ENCODE measurements at regions not wholly inside any gene's neighbourhood (a gene's known extent, or its start where the extent isn't known, plus 50 kb on each side); places are given as distances from the start of the nearest gene placed in this dataset.

DNA sequence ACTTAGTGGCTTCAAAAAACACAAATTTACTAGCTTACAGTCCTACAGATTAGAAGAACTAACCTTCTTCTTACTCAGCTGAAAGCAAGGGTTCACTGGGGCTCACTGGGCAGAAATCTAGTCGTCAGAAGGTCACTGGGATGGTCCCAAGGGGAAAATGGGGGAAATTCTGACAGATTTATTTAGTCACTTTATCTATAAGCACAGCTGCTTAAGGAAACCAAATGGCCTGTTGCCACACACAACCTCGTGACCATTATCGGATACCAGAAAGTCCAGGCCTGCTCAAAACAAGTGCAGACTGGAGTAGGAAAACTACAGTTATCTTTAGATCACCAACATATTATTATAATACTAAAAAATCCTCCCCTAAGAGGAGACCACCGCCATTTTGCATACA lies 374.6 kb upstream of the ASIC2 start:
- Histone ChIP-seq H3K9ac (ENCODE audit: insufficient read depth, low read depth, low read length) (no peak overlapping the region), H3K36me3 (replicated peaks in 1 of 2; ENCODE audit: control insufficient read depth in 1 of 2, insufficient read depth in 2 of 2, low read length in 2 of 2) (no peaks in the 10 kb centered on the region), H3K27ac (ENCODE audit: extremely low read length, insufficient read depth, low read length) (no peak overlapping the region), H4K20me1 (ENCODE audit: insufficient read depth, low read length) (no peaks in the 10 kb centered on the region), H3K9me3 (ENCODE audit: low read length) (no peaks in the 10 kb centered on the region), H2AFZ (ENCODE audit: low read length) (no peak overlapping the region), H3K4me2 (ENCODE audit: low read depth, low read length) (no peak overlapping the region), H3K79me2 (ENCODE audit: insufficient read depth, low read length) (no peaks in the 10 kb centered on the region), H3K4me1 (ENCODE audit: insufficient read depth, low read length) (no peaks in the 10 kb centered on the region), H3K4me3 (replicated peaks in 1 of 3; ENCODE audit: insufficient read depth in 1 of 3, low read depth in 2 of 3, low read length in 3 of 3) (no peak overlapping the region), H3K27me3 (ENCODE audit: control insufficient read depth in 1 of 2, insufficient read depth in 2 of 2, low read length in 2 of 2) (no peaks in the 10 kb centered on the region)
- TF ChIP-seq NCOR1 (IDR thresholded peaks at IDR 0.05; ENCODE audit: borderline replicate concordance, low read length) (no peak), PHF5A (CRISPR knock-in tag; IDR thresholded peaks at IDR 0.05; ENCODE audit: low read depth, unreplicated experiment) (no peak), ZFAT (CRISPR knock-in tag; conservative IDR thresholded peaks at IDR 0.05) (no peak)
- intact Hi-C loops (cut with micrococcal nuclease; ENCODE audit: unreplicated experiment) (no loop called here), in situ Hi-C loops (cut with HindIII; ENCODE audit: extremely low pct_ligation_motif_present, low pct_unique_long_range_greater_than_20kb) (no loop called here)
- CTCF ChIA-PET (ENCODE audit: low intra/inter-chr PET ratio, low total read pairs): no interaction called here
- ATAC-seq (no peak), DNase-seq (ENCODE audit: low spot score) (no peak), FAIRE-seq (no peak)
- 28% methylated on average over 4 of the region's 4 CpGs for WGBS (ENCODE audit: low lambda C conversion rate)
- no TSS peak for BruUV-seq (replicated peaks)
- POLR2A ChIA-PET: no interaction called here

DNA sequence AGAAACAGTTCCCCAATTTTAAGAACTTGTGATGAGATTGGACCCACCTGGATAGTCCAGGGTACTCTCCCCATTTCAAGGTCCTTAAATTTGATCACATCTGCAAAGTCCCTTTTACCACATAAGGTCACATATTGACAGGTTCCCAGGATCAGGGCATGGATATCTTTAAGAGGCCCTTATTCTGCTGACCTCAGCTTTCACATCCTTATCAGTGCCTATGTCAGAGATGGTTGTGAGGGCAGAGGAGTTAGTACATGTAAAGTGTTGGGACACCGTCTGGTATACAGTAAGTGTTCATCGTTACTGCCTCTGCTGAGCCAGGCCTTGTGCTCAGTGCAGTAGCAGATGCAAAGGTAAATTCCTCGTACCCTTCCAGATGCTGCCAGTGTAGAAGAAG lies 375.4 kb upstream of the ASIC2 start:
- FAIRE-seq (no peak), DNase-seq (ENCODE audit: low spot score) (no peak), ATAC-seq (no peak)
- in situ Hi-C loops (cut with HindIII; ENCODE audit: extremely low pct_ligation_motif_present, low pct_unique_long_range_greater_than_20kb): no loop called here
- no peaks in the 10 kb centered on the region for H3K79me2 ChIP-seq (ENCODE audit: insufficient read depth, low read length)
- H3K4me2 ChIP-seq (ENCODE audit: low read depth, low read length): no peak overlapping the region
- peak; percentile 60 to 76 for TF ChIP-seq MAFK (conservative IDR thresholded peaks at IDR 0.05 in 1 of 2, IDR thresholded peaks at IDR 0.05 in 1 of 2; ENCODE audit: low read length in 2 of 2)
- no peak for TF ChIP-seq SYNCRIP (IDR thresholded peaks at IDR 0.05; ENCODE audit: insufficient read depth, low read depth, low read length)
- peak; percentile 56 for TF ChIP-seq MAFF (IDR thresholded peaks at IDR 0.05; ENCODE audit: low read depth, low read length)
- TF ChIP-seq, protein P1, sequence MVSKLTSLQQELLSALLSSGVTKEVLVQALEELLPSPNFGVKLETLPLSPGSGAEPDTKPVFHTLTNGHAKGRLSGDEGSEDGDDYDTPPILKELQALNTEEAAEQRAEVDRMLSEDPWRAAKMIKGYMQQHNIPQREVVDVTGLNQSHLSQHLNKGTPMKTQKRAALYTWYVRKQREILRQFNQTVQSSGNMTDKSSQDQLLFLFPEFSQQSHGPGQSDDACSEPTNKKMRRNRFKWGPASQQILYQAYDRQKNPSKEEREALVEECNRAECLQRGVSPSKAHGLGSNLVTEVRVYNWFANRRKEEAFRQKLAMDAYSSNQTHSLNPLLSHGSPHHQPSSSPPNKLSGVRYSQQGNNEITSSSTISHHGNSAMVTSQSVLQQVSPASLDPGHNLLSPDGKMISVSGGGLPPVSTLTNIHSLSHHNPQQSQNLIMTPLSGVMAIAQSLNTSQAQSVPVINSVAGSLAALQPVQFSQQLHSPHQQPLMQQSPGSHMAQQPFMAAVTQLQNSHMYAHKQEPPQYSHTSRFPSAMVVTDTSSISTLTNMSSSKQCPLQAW (CRISPR knock-in tag; IDR thresholded peaks at IDR 0.05): no peak
- no peak for TF ChIP-seq MAZ (IDR thresholded peaks at IDR 0.05; ENCODE audit: borderline replicate concordance, low read depth, low read length)
- TF ChIP-seq MAZ (CRISPR knock-in tag; IDR thresholded peaks at IDR 0.05; ENCODE audit: low read depth): no peak
- ChIA-PET CTCF (ENCODE audit: low intra/inter-chr PET ratio, low total read pairs) (no interaction called here), POLR2A (no interaction called here)
- intact Hi-C loops (cut with micrococcal nuclease; ENCODE audit: unreplicated experiment): no loop called here
- H3K36me3 ChIP-seq (replicated peaks in 1 of 2; ENCODE audit: control insufficient read depth in 1 of 2, insufficient read depth in 2 of 2, low read length in 2 of 2): no peaks in the 10 kb centered on the region
- no peaks in the 10 kb centered on the region for H3K4me1 ChIP-seq (ENCODE audit: insufficient read depth, low read length)
- H3K27me3 ChIP-seq (ENCODE audit: control insufficient read depth in 1 of 2, insufficient read depth in 2 of 2, low read length in 2 of 2): no peaks in the 10 kb centered on the region
- no peaks in the 10 kb centered on the region for H3K9me3 ChIP-seq (ENCODE audit: low read length)
- H2AFZ ChIP-seq (ENCODE audit: low read length): no peak overlapping the region
- 37% methylated on average over 3 of the region's 3 CpGs for WGBS (ENCODE audit: low lambda C conversion rate)
- BruUV-seq (replicated peaks): no TSS peak
- no peaks in the 10 kb centered on the region for H4K20me1 ChIP-seq (ENCODE audit: insufficient read depth, low read length)
- H3K4me3 ChIP-seq (replicated peaks in 1 of 3; ENCODE audit: insufficient read depth in 1 of 3, low read depth in 2 of 3, low read length in 3 of 3): no peak overlapping the region
- no peak overlapping the region for H3K27ac ChIP-seq (ENCODE audit: extremely low read length, insufficient read depth, low read length)
- no peak overlapping the region for H3K9ac ChIP-seq (ENCODE audit: insufficient read depth, low read depth, low read length)

All from HepG2 (cell line).